AG09309 (cell line): ENCODE measurements at regions not wholly inside any gene's neighbourhood (a gene's known extent, or its start where the extent isn't known, plus 50 kb on each side); places are given as distances from the start of the nearest gene placed in this dataset.

Source experiments
- DNase-seq: peaks from one replicate; pipeline ENCODE4 v3.0.0-alpha.2; 2010; ENCODE audit warnings: low read depth
- H3K4me3 ChIP-seq: 2 replicates; pipeline ENCODE4 v1.5.1; 2011; ENCODE audit warnings: mild to moderate bottlenecking, low read depth, low read length, moderate library complexity; ENCODE audit not compliant: control insufficient read depth
- TF ChIP-seq, protein P1 (sequence below): IDR thresholded peaks from 2 replicates; pipeline ENCODE4 v1.5.1; 2011; ENCODE audit warnings: mild to moderate bottlenecking, low read depth, low read length, inconsistent platforms; ENCODE audit not compliant: insufficient read depth, control insufficient read depth; ENCODE audit errors: missing control alignments

DNA sequence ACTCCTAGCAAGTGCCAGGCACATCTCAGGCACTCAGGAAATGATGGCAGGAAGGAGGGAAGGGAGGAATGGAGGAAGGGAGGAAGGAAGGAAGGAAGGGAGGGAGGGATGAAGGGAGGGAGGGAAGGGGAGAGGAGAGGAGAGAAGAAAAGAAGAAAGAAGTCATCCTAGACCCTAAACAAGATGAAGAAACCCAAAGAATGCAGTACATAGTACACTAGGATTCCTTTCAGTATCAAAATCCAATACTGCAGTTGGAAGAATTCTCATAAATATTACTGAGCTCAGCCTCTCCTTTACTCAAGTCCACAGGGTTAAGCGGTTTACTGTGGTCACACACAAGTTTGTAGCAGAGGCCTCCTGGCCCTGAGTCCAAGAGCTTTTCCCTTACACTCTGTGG, 155.7 kb upstream of the ETAA1 start:
- DNase-seq = no peak
- TF ChIP-seq, protein P1, sequence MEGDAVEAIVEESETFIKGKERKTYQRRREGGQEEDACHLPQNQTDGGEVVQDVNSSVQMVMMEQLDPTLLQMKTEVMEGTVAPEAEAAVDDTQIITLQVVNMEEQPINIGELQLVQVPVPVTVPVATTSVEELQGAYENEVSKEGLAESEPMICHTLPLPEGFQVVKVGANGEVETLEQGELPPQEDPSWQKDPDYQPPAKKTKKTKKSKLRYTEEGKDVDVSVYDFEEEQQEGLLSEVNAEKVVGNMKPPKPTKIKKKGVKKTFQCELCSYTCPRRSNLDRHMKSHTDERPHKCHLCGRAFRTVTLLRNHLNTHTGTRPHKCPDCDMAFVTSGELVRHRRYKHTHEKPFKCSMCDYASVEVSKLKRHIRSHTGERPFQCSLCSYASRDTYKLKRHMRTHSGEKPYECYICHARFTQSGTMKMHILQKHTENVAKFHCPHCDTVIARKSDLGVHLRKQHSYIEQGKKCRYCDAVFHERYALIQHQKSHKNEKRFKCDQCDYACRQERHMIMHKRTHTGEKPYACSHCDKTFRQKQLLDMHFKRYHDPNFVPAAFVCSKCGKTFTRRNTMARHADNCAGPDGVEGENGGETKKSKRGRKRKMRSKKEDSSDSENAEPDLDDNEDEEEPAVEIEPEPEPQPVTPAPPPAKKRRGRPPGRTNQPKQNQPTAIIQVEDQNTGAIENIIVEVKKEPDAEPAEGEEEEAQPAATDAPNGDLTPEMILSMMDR = no peak
- no peak overlapping the region for H3K4me3 ChIP-seq

DNA sequence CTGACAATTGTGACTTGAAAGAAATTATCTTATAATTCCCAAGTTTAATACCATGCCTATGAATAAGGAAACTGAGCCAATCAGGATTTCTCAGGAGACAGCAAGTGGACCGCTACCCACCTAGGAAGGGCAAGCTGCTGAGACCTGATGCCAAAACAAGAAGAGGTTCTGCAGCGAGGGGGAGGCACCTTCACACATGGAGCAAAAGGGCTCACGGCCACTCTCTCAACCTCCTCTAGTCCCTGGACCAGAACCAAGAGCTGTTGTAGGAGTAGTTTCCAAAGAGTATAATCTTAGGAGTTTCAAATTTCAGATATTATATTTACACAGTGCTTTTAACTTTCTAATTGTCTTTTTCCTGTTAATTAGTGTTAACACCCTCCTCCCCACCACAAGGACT, 154.7 kb upstream of the ETAA1 start:
- TF ChIP-seq, protein P1 = no peak
- DNase-seq = no peak

DNA sequence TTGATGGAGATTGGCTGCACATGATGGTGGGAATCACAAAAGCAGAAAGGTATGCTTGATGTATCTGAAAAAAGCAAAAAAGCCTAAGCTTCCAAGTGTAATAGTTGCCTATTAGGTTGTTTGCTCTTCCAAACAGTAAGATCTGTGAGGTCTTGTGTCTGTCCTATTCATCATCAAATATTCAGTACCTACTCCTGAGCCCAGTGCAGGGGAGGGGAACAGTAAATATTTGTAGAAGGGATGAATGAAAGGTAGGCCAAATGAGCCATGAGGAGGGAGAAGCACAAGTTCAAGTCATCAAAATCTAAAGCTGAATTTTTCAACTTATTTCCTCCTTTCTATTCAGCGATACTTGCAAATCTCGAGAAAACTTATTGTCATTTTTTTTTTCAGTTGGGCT, 153.2 kb upstream of the ETAA1 start:
- H3K4me3 ChIP-seq = no peak overlapping the region
- no peak for DNase-seq
- TF ChIP-seq, protein P1 = no peak

More for the DNA sequence above, 154.7 kb upstream of the ETAA1 start:
- no peak overlapping the region for H3K4me3 ChIP-seq

DNA sequence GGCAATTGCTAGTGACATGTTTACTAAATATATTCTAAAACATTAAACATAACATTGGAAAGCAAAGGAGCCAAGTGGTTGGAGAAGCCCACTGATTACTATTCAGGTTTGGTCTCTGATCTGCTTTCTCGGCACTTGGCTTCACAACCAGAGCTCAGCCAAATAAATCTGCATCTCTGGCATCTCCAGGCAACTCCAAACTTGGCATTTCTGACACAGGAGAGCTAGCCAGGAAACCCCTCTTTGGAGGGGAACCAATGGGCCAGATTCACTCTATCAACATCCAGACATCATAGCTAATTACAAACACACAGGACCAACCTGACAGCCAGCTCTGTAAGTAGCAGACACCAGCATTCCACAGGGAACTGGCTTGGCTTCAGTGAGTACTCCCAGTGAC, 150.3 kb upstream of the ETAA1 start:
- no peak overlapping the region for H3K4me3 ChIP-seq
- DNase-seq = no peak
- TF ChIP-seq, protein P1 = no peak

DNA sequence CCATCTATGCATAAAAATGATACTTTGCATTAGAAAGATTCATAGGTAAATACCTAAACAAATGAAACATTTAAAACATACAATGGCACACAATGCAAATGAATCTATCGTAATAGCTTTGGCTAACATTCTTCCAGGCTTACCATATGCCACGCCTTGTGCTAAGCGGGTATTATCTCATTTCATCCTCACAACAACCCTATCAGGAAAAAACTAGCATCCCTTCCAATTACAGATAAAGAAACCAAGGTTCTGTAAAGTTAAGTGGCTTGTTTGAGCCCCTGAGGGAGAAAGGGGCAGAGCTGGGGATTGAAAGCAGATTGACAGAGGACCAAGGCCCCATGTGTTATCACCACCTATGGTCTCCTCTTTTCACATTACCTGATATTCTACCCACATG, 145.4 kb upstream of the ETAA1 start:
- H3K4me3 ChIP-seq = no peak overlapping the region
- TF ChIP-seq, protein P1 = no peak
- no peak for DNase-seq

DNA sequence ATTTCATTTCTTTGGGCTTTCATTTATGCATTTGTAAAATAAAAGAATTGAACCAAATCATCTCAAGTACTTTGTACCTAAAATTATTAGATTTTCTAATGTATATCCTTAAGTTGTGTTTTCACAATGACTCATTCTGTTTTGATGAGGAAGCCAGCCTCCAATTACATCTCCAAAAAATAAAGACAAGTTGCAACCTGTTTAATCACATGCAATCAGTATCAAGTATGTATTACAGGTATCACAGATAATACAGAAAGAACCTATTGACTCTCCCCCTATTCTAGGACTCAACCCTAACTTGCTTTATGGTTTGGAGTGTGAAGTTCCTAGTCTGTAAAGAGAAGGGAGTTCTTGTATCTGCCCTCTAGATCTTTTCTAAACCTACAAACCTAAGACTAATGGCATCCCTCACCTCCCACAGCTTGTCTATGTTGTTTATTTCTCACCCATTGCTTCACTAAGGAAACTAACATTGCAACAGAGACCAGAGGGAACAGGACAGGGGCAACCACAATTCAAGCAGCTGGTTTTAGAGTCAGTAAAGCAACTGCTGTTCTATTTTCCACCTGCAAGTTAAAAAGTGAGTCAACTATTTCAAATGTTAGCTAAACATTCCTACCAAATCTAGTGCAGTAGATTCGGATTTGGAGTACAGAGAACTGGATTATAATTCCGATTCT, 141.1 kb upstream of the ETAA1 start:
- TF ChIP-seq, protein P1 = no peak

DNA sequence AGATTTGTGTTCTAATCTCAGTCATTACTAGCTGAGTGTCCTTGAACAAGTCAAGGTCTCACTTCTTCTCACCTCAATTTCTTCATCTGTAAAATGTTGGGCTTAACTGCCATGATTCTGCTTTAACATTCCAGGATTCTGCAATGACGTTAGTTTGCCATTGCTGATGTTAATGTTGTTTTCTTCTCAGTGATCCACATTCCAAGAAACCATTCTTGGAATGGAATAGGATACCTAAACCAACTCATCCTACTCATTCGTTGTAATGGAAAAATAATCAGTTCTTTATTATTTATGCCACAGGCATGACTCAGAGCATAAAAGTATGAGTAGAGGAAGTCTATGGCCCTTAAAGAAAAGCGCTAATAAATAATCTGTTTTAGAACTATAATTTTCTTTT, 140.2 kb upstream of the ETAA1 start:
- peak; percentile 21 for DNase-seq
- TF ChIP-seq, protein P1 = no peak
- H3K4me3 ChIP-seq = no peak overlapping the region

More for the DNA sequence above, 141.1 kb upstream of the ETAA1 start:
- no peak overlapping the region for H3K4me3 ChIP-seq
- peak; percentile 44 for DNase-seq
